Stimulated activated CD8-positive, alpha-beta memory T cell treated with anti-CD3 and anti-CD28 coated beads, Interleukin-15, amount 100 ng/mL, for 4 hours (primary cell): ENCODE measurements at regions not wholly inside any gene's neighbourhood (a gene's known extent, or its start where the extent isn't known, plus 50 kb on each side); places are given as distances from the start of the nearest gene placed in this dataset.
"Not testable (repeated sequence)": the region's sequence is repeated elsewhere in the genome, so short reads cannot be mapped to it uniquely, and the experiment has no call there.

ENCODE experiments used
- DNase-seq, 2 donors: peaks; one replicate each; pipeline ENCODE4 v3.0.0-alpha.2; 2020; ENCODE audit warnings: low read depth in 2 of 2

- no peak for DNase-seq
These were observed 101.3 kb upstream of the CMC1 start for GRCh38 chr3:28139967-28140634.

- DNase-seq: no peak
These were observed 100.8 kb upstream of the CMC1 start for GRCh38 chr3:28140664-28141063.

GRCh38 chr3:28149960-28150359, 91.5 kb upstream of the CMC1 start:
- DNase-seq: no peak

- no peak for DNase-seq
These were observed 90.8 kb upstream of the CMC1 start for GRCh38 chr3:28150465-28151206.

GRCh38 chr3:28151207-28151550, 90.2 kb upstream of the CMC1 start:
- no peak for DNase-seq

GRCh38 chr3:28151608-28152228, 89.7 kb upstream of the CMC1 start:
- DNase-seq: no peak

GRCh38 chr3:28155631-28156030, 85.8 kb upstream of the CMC1 start:
- no peak for DNase-seq

- not testable (repeated sequence) for DNase-seq
These were observed 84.8 kb upstream of the CMC1 start for GRCh38 chr3:28156599-28156998.

- no peak for DNase-seq
These were observed 69.5 kb upstream of the CMC1 start for GRCh38 chr3:28171962-28172361.

GRCh38 chr3:28172748-28173147, 68.7 kb upstream of the CMC1 start:
- DNase-seq: no peak

- DNase-seq: no peak
These were observed 67.6 kb upstream of the CMC1 start for GRCh38 chr3:28173836-28174235.

- DNase-seq: no peak
These were observed 54.7 kb upstream of the CMC1 start for GRCh38 chr3:28186748-28187147.

- no peak for DNase-seq
These were observed 52.7 kb upstream of the CMC1 start for GRCh38 chr3:28188686-28189085.

GRCh38 chr3:28191363-28191762, 50.1 kb upstream of the CMC1 start:
- DNase-seq: no peak
